ENCODE measurements at regions not wholly inside any gene's neighbourhood (a gene's known extent, or its start where the extent isn't known, plus 50 kb on each side); places are given as distances from the start of the nearest gene placed in this dataset.

DNA sequence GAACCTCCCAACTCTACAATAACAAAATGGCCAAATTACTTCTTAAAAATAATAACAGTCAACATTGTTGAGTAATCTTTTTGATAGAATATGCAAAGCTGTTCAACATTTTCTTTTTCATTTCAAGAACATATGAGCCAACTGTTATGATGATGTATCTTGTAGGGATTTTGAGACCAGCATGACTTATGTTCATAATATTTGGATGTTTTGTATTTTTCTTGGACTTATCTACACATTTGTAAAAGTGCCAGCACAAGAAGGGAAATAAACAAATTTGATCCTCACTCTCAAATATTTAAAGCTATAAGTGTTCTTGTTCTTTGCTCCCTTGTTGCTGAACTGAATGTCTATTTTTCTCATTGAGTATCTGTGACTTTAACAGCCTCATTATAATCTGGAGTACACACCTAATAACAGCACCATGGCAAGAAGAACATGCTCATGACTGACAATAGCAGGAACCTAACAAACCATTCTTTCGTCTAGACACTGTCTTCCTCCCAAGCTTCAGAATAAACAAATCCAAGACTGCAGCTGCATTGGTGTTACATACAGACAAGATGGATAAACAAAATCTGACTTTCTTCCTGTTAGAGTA, 1049.7 kb downstream of the FAT4 start (continued):
- TF ChIP-seq, protein P1, sequence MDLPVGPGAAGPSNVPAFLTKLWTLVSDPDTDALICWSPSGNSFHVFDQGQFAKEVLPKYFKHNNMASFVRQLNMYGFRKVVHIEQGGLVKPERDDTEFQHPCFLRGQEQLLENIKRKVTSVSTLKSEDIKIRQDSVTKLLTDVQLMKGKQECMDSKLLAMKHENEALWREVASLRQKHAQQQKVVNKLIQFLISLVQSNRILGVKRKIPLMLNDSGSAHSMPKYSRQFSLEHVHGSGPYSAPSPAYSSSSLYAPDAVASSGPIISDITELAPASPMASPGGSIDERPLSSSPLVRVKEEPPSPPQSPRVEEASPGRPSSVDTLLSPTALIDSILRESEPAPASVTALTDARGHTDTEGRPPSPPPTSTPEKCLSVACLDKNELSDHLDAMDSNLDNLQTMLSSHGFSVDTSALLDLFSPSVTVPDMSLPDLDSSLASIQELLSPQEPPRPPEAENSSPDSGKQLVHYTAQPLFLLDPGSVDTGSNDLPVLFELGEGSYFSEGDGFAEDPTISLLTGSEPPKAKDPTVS (IDR thresholded peaks at IDR 0.05; ENCODE audit: low read depth, low read length), result no peak

DNA sequence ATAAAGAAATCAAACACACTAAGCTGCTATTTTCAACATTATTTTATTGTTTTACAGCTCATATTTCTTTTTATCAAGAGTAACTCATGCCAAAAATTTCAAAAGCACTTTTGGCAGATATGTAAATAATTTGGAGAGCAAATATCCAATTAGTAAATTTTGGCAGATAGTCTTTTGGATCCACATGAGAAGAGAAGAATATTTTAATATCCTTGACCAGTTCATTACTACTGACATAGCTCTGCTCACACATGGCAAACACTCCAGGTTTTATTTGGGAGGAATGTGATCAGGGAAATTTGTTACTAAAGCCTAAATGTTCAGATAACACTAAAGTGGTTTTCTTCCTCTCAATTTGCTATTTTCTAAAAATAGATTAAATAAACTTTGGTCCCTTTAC, 1054.3 kb downstream of the FAT4 start:
- no peak for TF ChIP-seq BMI1 (IDR thresholded peaks at IDR 0.05; ENCODE audit: borderline replicate concordance)
- TF ChIP-seq CREB1 (IDR thresholded peaks at IDR 0.05; ENCODE audit: low read depth), result no peak
- TF ChIP-seq, protein P2, sequence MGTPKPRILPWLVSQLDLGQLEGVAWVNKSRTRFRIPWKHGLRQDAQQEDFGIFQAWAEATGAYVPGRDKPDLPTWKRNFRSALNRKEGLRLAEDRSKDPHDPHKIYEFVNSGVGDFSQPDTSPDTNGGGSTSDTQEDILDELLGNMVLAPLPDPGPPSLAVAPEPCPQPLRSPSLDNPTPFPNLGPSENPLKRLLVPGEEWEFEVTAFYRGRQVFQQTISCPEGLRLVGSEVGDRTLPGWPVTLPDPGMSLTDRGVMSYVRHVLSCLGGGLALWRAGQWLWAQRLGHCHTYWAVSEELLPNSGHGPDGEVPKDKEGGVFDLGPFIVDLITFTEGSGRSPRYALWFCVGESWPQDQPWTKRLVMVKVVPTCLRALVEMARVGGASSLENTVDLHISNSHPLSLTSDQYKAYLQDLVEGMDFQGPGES (IDR thresholded peaks at IDR 0.05), result no peak
- no peak for TF ChIP-seq NBN (IDR thresholded peaks at IDR 0.05)
- no peaks in the 10 kb centered on the region for H4K20me1 ChIP-seq (ENCODE audit: control insufficient read depth, insufficient read depth)
- no peaks in the 10 kb centered on the region for H3K9me3 ChIP-seq (replicated peaks; ENCODE audit: control insufficient read depth, insufficient read depth, low read length)
- H3K4me1 ChIP-seq (ENCODE audit: control insufficient read depth, insufficient read depth, low read length), result no peaks in the 10 kb centered on the region
- no peak overlapping the region for H2AFZ ChIP-seq (ENCODE audit: control insufficient read depth, low read depth, low read length)
- FAIRE-seq (no peak), DNase-seq (ENCODE audit: low read depth, low spot score) (no peak), ATAC-seq (no peak)
- ChIA-PET CTCF (no interaction called here), POLR2A (no interaction called here), RAD21 (ENCODE audit: unreplicated experiment) (no interaction called here), SMC1A (ENCODE audit: uncharacterized antibody, unreplicated experiment) (no interaction called here)
- H3K36me3 ChIP-seq (ENCODE audit: control insufficient read depth in 2 of 2, insufficient read depth in 2 of 2, low read length in 1 of 2), result no peaks in the 10 kb centered on the region
- H3K4me3 ChIP-seq, result no peak overlapping the region
- H3K79me2 ChIP-seq (ENCODE audit: control insufficient read depth, insufficient read depth, low read length), result no peaks in the 10 kb centered on the region
- in situ Hi-C loops (cut with MboI) (no loop called here), intact Hi-C loops (cut with micrococcal nuclease; ENCODE audit: unreplicated experiment) (no loop called here)
- no TSS peak for BruUV-seq (replicated peaks)
- no peak overlapping the region for H3K4me2 ChIP-seq (ENCODE audit: control insufficient read depth, insufficient read depth)
- H3K9ac ChIP-seq (ENCODE audit: control insufficient read depth, insufficient read depth, low read length), result no peak overlapping the region
- no peaks in the 10 kb centered on the region for H3K27me3 ChIP-seq (replicated peaks in 1 of 2; ENCODE audit: control insufficient read depth in 2 of 2, insufficient read depth in 2 of 2, low read length in 1 of 2)
- H3K27ac ChIP-seq (ENCODE audit: control insufficient read depth, insufficient read depth), result no peak overlapping the region
